CD4-positive, alpha-beta T cell (primary cell): ENCODE measurements at regions not wholly inside any gene's neighbourhood (a gene's known extent, or its start where the extent isn't known, plus 50 kb on each side); places are given as distances from the start of the nearest gene placed in this dataset.
"Not testable (repeated sequence)": the region's sequence is repeated elsewhere in the genome, so short reads cannot be mapped to it uniquely, and the experiment has no call there.

Experiments
- ATAC-seq: fragments of 200-7000 bp; cut with Tn5 transposase; one replicate; pipeline ENCODE4 v1.10.0; 2022; ENCODE audit warnings: mild to moderate bottlenecking; ENCODE audit not compliant: poor library complexity
- CTCF ChIA-PET: fragments of 350-600 bp; sonication (Branson Sonifier 250); formaldehyde crosslinking; loops from one replicate; lab custom pipeline; 2021; ENCODE audit warnings: antibody characterized with exemption, inconsistent platforms; lab: Charles Lee
- POLR2A ChIA-PET: fragments of 350-600 bp; sonication (Branson Sonifier 250); formaldehyde crosslinking; loops from one replicate; lab custom pipeline; 2021; ENCODE audit warnings: antibody characterized with exemption, inconsistent platforms; lab: Charles Lee
- DNase-seq, 14 experiments: peaks; one replicate each; pipeline ENCODE4 v3.0.0-alpha.2; 2013 to 2020; ENCODE audit warnings: mixed read lengths in 2 of 14
- H3K27ac ChIP-seq, 2 donors: one replicate each; pipeline versions ENCODE4 v1.5.1 to v1.7.0; 2013; ENCODE audit warnings: low read length in 2 of 2, low read depth in 1 of 2, mild to moderate bottlenecking in 1 of 2
- H3K27me3 ChIP-seq, 2 experiments: 1 replicate in 1 of 2; 2 replicates in 1 of 2; pipeline versions ENCODE4 v1.6.1 to v1.7.0; 2013; ENCODE audit warnings: low read length in 2 of 2, control low read depth in 1 of 2, mild to moderate bottlenecking in 1 of 2, moderate library complexity in 1 of 2; ENCODE audit not compliant: insufficient read depth in 2 of 2, control insufficient read depth in 1 of 2
- H3K36me3 ChIP-seq: one replicate; pipeline ENCODE4 v1.6.1; 2013; ENCODE audit warnings: low read length, control low read depth; ENCODE audit not compliant: insufficient read depth
- H3K4me1 ChIP-seq: one replicate; pipeline ENCODE4 v1.6.1; 2013; ENCODE audit warnings: low read length, control low read depth; ENCODE audit not compliant: insufficient read depth
- H3K4me3 ChIP-seq: one replicate; pipeline ENCODE4 v1.5.1; 2013; ENCODE audit warnings: mild to moderate bottlenecking, low read length, moderate library complexity
- H3K9me3 ChIP-seq, 2 experiments: 1 replicate in 1 of 2; 2 replicates in 1 of 2; pipeline versions ENCODE4 v1.6.1 to v1.7.0; 2013; ENCODE audit warnings: low read length in 2 of 2, mild to moderate bottlenecking in 2 of 2, control low read depth in 1 of 2, moderate library complexity in 1 of 2; ENCODE audit not compliant: control insufficient read depth in 1 of 2, insufficient read depth in 1 of 2
- H3K27ac Mint-ChIP-seq: one replicate; pipeline ENCODE4 v1.8.0; 2020; ENCODE audit warnings: mixed read lengths
- H3K27me3 Mint-ChIP-seq: one replicate; pipeline ENCODE4 v1.8.0; 2021; ENCODE audit warnings: mixed read lengths
- H3K36me3 Mint-ChIP-seq: one replicate; pipeline ENCODE4 v1.8.0; 2021; ENCODE audit warnings: low read depth, mixed read lengths
- H3K4me1 Mint-ChIP-seq: one replicate; pipeline ENCODE4 v1.8.0; 2021; ENCODE audit warnings: low read depth, mixed read lengths
- H3K4me3 Mint-ChIP-seq: one replicate; pipeline ENCODE4 v1.8.0; 2020; ENCODE audit warnings: mild to moderate bottlenecking, mixed read lengths
- H3K9me3 Mint-ChIP-seq: one replicate; pipeline ENCODE4 v1.8.0; 2020; ENCODE audit warnings: mixed read lengths
- CTCF ChIP-seq: fragments of 200-600 bp; IDR thresholded peaks from one replicate; pipeline ENCODE4 v1.8.0; 2022; ENCODE audit warnings: antibody characterized with exemption, mild to moderate bottlenecking
- intact Hi-C, 2 experiments: fragments of 100-400 bp; cut with DNase I in 1 of 2; cut with micrococcal nuclease in 1 of 2; formaldehyde crosslinking; loops; one replicate each; pipeline versions ENCODE4 v1.15.1 to v1.9.0; 2023 to 2025; cut with DNase I, micrococcal nuclease

DNA sequence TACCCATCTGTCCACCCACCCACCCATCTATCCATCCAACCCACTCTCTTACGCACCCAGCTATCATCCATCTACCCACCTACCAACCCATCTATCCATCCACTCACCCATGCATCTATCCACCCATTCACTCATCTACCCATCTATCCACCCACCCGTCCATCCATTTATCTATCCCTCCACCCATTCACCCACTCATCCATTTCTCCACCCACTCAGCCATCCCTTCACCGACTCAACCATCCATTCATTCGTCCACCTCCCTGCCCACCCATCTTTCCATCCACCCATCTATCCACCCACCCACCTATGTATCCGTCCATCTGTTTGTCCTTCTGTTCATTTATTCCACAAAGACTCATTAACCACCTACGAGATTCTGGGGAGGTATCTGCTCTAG lies 103.3 kb downstream of the DEFB131A start:
- H3K9me3 ChIP-seq, H3K9me3 Mint-ChIP-seq, H3K27me3 Mint-ChIP-seq, H3K27me3 ChIP-seq, ATAC-seq, H3K4me3 Mint-ChIP-seq, H3K36me3 Mint-ChIP-seq, H3K36me3 ChIP-seq, H3K27ac ChIP-seq, H3K4me1 ChIP-seq, H3K4me3 ChIP-seq, intact Hi-C loops, DNase-seq, H3K27ac Mint-ChIP-seq, CTCF ChIA-PET, H3K4me1 Mint-ChIP-seq, POLR2A ChIA-PET: not testable (repeated sequence)

DNA sequence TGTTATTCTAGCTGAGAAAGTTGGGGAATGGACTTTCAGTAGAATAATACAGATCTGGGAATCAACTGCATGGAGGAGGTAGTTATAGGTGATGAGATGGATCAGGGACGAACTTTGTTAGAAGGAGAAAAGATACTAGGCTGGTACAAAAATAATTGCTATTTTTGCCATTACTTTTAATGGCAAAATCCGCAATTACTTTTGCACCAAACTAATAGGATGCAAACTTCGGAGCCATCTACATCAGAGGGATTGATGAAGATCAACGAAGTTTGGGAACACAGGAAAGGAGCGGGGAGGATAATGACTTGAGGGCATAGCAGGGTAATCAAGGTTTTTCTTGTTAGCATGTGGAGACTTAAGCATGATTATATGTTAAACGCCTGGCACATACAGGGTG lies 111.9 kb downstream of the DEFB131A start:
- H3K4me3 Mint-ChIP-seq, intact Hi-C loops: not testable (repeated sequence)

GRCh38 chr4:9577869-9578268 lies 133.7 kb downstream of the DEFB131A start:
- H3K27ac ChIP-seq, H3K36me3 ChIP-seq, H3K4me3 Mint-ChIP-seq, H3K27me3 Mint-ChIP-seq, H3K4me3 ChIP-seq, H3K36me3 Mint-ChIP-seq, POLR2A ChIA-PET, H3K4me1 Mint-ChIP-seq, H3K4me1 ChIP-seq, H3K27ac Mint-ChIP-seq, ATAC-seq, H3K27me3 ChIP-seq, DNase-seq, intact Hi-C loops: not testable (repeated sequence)
- peaks cover 16% of the 10 kb centered on the region for H3K9me3 Mint-ChIP-seq
- CTCF ChIA-PET: interaction anchor here (0.6 kb wide), 1 partner anchor 41 kb away, joined by 3 read pairs; no protein-coding TSS in a partner anchor
- peaks cover 3 to 10% of the 10 kb centered on the region in 2 experiments for H3K9me3 ChIP-seq

More for the DNA sequence above, 111.9 kb downstream of the DEFB131A start:
- H3K9me3 Mint-ChIP-seq, POLR2A ChIA-PET, H3K27ac ChIP-seq, DNase-seq, H3K4me1 Mint-ChIP-seq, H3K9me3 ChIP-seq, ATAC-seq, H3K4me3 ChIP-seq, H3K36me3 ChIP-seq, H3K27me3 ChIP-seq, H3K4me1 ChIP-seq, H3K36me3 Mint-ChIP-seq, H3K27ac Mint-ChIP-seq, H3K27me3 Mint-ChIP-seq, CTCF ChIA-PET: not testable (repeated sequence)

- H3K4me1 Mint-ChIP-seq, POLR2A ChIA-PET, H3K4me3 ChIP-seq, H3K27me3 ChIP-seq, DNase-seq, intact Hi-C loops, H3K27me3 Mint-ChIP-seq, H3K36me3 ChIP-seq, H3K4me1 ChIP-seq, ATAC-seq, CTCF ChIA-PET, H3K27ac Mint-ChIP-seq, H3K4me3 Mint-ChIP-seq, H3K9me3 ChIP-seq, H3K9me3 Mint-ChIP-seq, H3K27ac ChIP-seq, H3K36me3 Mint-ChIP-seq: not testable (repeated sequence)
Observed at GRCh38 chr4:9582880-9583279, 138.7 kb downstream of the DEFB131A start.

GRCh38 chr4:9592010-9592409 lies 147.8 kb downstream of the DEFB131A start:
- peaks cover 0 to 13% of the 10 kb centered on the region in 2 experiments for H3K9me3 ChIP-seq
- TF ChIP-seq CTCF: no peak
- DNase-seq (no peak), ATAC-seq (no peak)
- no peaks in the 10 kb centered on the region for H3K4me1 ChIP-seq
- Mint-ChIP-seq H3K27me3 (no peaks in the 10 kb centered on the region), H3K36me3 (peaks cover 56% of the 10 kb centered on the region), H3K9me3 (peaks cover 13% of the 10 kb centered on the region), H3K4me3 (no peak overlapping the region), H3K4me1 (no peaks in the 10 kb centered on the region), H3K27ac (no peak overlapping the region)
- POLR2A ChIA-PET: no interaction called here
- H3K36me3 ChIP-seq: no peaks in the 10 kb centered on the region
- intact Hi-C loops: no loop called here
- H3K27me3 ChIP-seq: no peaks in the 10 kb centered on the region
- CTCF ChIA-PET: no interaction called here
- H3K27ac ChIP-seq: no peak overlapping the region
- H3K4me3 ChIP-seq: no peak overlapping the region
